ENCODE measurements at regions not wholly inside any gene's neighbourhood (a gene's known extent, or its start where the extent isn't known, plus 50 kb on each side); places are given as distances from the start of the nearest gene placed in this dataset.

DNA sequence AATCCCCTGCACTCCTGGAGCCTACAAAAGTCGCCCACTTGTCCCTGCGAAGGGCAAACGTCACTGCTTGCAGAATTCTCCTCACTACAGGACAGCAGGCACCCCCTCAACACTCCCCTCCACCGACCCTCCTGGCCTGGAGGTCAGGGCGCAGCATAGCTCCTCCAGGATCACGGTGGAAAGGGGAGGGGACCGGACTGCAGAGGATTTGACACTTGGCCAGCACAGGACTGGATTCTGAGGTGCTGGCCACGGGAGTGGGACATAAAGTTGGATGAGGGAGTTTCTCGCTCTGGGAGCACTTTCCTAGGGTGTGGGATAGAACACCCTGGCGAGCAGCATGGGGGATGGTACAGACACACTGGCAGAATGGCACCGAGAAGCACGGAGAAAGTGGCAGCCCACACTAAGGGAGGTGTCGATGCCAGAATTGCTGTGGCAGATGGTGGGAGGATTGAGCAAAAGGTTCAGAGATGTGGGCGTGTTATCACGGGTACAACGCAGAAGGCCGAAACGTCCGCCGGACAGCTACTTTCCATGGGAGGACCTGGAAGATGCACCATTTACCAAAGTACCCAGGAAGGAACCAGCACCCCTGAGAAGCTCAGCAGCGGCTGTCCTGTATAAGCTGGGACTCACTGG is 51.4 kb upstream of the DIO3 start:
- Histone ChIP-seq H2AFZ (ENCODE audit: low read depth) (no peak overlapping the region), H3K36me3 (replicated peaks in 1 of 2; ENCODE audit: control insufficient read depth in 1 of 2, insufficient read depth in 2 of 2, low read length in 1 of 2) (no peaks in the 10 kb centered on the region), H3K4me2 (no peak overlapping the region), H3K27ac (ENCODE audit: low read depth in 2 of 2, low read length in 1 of 2) (no peak overlapping the region), H3K9me2 (no peaks in the 10 kb centered on the region), H3K4me1 (ENCODE audit: control insufficient read depth in 1 of 2, insufficient read depth in 2 of 2, low read depth in 1 of 2, low read length in 1 of 2) (no peaks in the 10 kb centered on the region; a peak in 1 of 4 replicates), H4K20me1 (ENCODE audit: insufficient read depth) (no peaks in the 10 kb centered on the region), H3K27me3 (ENCODE audit: insufficient read depth) (no peaks in the 10 kb centered on the region), H3K9me3 (no peaks in the 10 kb centered on the region), H3F3A (replicated peaks; ENCODE audit: insufficient read depth) (no peaks in the 10 kb centered on the region), H3K4me3 (ENCODE audit: low read depth in 2 of 2, low read length in 1 of 2) (no peak overlapping the region), H3K79me2 (ENCODE audit: insufficient read depth) (no peaks in the 10 kb centered on the region), H3K9ac (no peak overlapping the region)
- TF ChIP-seq MEF2A (IDR thresholded peaks at IDR 0.05; ENCODE audit: borderline replicate concordance, low read depth) (no peak), CTCF (IDR thresholded peaks at IDR 0.05) (no peak), FOXJ3 (CRISPR knock-in tag; IDR thresholded peaks at IDR 0.05) (no peak), RCOR1 (IDR thresholded peaks at IDR 0.05; ENCODE audit: low read length) (no peak), EZH2phosphoT487 (IDR thresholded peaks at IDR 0.05; ENCODE audit: borderline replicate concordance, low read depth) (no peak), MXI1 (IDR thresholded peaks at IDR 0.05; ENCODE audit: low read depth, low read length) (no peak), SIN3A (IDR thresholded peaks at IDR 0.05; ENCODE audit: borderline replicate concordance, low read depth, low read length) (no peak), CHD2 (IDR thresholded peaks at IDR 0.05; ENCODE audit: low read length, partially characterized antibody) (no peak), ELF1 (IDR thresholded peaks at IDR 0.05) (no peak), GABPA (IDR thresholded peaks at IDR 0.05; ENCODE audit: low read depth) (no peak)
- TF ChIP-seq, protein P1, sequence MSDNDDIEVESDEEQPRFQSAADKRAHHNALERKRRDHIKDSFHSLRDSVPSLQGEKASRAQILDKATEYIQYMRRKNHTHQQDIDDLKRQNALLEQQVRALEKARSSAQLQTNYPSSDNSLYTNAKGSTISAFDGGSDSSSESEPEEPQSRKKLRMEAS (IDR thresholded peaks at IDR 0.05; ENCODE audit: low read depth), result no peak
- TF ChIP-seq, protein P2, sequence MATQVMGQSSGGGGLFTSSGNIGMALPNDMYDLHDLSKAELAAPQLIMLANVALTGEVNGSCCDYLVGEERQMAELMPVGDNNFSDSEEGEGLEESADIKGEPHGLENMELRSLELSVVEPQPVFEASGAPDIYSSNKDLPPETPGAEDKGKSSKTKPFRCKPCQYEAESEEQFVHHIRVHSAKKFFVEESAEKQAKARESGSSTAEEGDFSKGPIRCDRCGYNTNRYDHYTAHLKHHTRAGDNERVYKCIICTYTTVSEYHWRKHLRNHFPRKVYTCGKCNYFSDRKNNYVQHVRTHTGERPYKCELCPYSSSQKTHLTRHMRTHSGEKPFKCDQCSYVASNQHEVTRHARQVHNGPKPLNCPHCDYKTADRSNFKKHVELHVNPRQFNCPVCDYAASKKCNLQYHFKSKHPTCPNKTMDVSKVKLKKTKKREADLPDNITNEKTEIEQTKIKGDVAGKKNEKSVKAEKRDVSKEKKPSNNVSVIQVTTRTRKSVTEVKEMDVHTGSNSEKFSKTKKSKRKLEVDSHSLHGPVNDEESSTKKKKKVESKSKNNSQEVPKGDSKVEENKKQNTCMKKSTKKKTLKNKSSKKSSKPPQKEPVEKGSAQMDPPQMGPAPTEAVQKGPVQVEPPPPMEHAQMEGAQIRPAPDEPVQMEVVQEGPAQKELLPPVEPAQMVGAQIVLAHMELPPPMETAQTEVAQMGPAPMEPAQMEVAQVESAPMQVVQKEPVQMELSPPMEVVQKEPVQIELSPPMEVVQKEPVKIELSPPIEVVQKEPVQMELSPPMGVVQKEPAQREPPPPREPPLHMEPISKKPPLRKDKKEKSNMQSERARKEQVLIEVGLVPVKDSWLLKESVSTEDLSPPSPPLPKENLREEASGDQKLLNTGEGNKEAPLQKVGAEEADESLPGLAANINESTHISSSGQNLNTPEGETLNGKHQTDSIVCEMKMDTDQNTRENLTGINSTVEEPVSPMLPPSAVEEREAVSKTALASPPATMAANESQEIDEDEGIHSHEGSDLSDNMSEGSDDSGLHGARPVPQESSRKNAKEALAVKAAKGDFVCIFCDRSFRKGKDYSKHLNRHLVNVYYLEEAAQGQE (IDR thresholded peaks at IDR 0.05; ENCODE audit: low read depth, low read length), result no peak
- TF ChIP-seq, protein P3, sequence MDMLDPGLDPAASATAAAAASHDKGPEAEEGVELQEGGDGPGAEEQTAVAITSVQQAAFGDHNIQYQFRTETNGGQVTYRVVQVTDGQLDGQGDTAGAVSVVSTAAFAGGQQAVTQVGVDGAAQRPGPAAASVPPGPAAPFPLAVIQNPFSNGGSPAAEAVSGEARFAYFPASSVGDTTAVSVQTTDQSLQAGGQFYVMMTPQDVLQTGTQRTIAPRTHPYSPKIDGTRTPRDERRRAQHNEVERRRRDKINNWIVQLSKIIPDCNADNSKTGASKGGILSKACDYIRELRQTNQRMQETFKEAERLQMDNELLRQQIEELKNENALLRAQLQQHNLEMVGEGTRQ (IDR thresholded peaks at IDR 0.05; ENCODE audit: borderline replicate concordance, low read depth, low read length), result no peak
- TF ChIP-seq, protein P4, sequence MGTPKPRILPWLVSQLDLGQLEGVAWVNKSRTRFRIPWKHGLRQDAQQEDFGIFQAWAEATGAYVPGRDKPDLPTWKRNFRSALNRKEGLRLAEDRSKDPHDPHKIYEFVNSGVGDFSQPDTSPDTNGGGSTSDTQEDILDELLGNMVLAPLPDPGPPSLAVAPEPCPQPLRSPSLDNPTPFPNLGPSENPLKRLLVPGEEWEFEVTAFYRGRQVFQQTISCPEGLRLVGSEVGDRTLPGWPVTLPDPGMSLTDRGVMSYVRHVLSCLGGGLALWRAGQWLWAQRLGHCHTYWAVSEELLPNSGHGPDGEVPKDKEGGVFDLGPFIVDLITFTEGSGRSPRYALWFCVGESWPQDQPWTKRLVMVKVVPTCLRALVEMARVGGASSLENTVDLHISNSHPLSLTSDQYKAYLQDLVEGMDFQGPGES (IDR thresholded peaks at IDR 0.05; ENCODE audit: low read depth, low read length), result no peak
- ChIA-PET CTCF (no interaction called here), POLR2A (no interaction called here)
- no peak for DNase-seq
- 62% methylated on average over 17 of the region's 21 CpGs for WGBS (ENCODE audit: low lambda C conversion rate)

Measured in SK-N-SH (cell line).